IPS DF 19.7 (cell line): ENCODE measurements at regions not wholly inside any gene's neighbourhood (a gene's known extent, or its start where the extent isn't known, plus 50 kb on each side); places are given as distances from the start of the nearest gene placed in this dataset.

ENCODE experiments used
- DNase-seq: peaks from one replicate; pipeline ENCODE4 v3.0.0-alpha.2; 2013; ENCODE audit warnings: low read depth, low spot score

DNA sequence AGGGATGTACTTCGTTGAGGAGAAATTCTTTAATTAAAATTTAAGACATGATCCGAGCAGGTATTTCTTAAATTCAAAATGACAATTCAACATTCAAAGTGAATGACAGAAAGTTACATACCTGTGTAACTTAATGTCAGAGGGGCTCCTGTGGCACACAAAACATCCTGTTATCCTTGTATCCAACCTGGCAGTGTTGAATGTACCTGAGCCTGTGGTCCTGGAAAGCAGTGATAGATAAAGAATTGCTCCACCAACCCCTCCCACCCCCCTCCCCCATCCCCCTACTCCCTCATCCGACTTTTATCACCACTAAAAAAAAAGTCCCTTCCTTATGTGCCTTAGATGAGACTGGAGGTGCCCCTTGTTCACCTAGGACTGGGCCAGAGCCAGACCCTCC, 119.4 kb upstream of the ADCY1 start:
- no peak for DNase-seq

DNA sequence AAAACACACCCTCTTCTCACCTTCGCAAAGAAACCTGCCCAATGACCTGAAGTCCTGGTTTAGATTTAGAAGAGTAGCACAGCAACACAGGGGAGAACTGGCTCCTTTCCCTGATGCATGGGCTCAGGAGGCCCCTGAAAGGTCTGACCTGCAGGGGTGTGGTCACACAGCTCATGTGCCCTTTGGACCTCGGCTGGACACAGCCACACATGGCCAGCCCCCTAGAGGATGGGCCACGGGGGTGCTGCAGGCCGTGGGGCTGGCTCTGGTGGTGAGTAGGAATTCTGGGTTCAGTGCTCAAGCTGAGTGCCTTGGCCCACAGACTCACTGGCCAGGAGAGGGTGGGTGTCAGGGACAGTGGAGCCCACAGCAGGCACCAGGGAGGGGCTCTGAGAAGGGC, 118.5 kb upstream of the ADCY1 start:
- no peak for DNase-seq

DNA sequence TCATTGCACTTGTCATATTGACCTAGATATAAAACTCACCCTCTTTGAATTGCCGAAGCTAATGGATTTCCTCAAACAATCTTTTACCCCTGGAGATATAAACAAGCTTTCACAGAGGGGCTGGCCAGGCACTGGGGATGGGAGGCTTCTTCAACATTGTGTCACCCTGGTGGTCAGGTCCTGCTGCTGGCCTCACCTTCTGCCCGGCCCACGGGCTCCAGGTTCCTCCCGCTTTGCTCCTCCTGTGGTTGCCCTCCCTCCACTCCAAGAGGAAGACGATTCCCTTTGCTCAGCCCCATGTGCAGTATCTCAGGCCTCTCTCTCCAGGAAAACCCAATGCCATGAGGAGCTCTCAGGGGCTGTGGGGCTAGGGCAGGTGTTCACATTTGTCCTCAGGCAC, 118.1 kb upstream of the ADCY1 start:
- DNase-seq: no peak

DNA sequence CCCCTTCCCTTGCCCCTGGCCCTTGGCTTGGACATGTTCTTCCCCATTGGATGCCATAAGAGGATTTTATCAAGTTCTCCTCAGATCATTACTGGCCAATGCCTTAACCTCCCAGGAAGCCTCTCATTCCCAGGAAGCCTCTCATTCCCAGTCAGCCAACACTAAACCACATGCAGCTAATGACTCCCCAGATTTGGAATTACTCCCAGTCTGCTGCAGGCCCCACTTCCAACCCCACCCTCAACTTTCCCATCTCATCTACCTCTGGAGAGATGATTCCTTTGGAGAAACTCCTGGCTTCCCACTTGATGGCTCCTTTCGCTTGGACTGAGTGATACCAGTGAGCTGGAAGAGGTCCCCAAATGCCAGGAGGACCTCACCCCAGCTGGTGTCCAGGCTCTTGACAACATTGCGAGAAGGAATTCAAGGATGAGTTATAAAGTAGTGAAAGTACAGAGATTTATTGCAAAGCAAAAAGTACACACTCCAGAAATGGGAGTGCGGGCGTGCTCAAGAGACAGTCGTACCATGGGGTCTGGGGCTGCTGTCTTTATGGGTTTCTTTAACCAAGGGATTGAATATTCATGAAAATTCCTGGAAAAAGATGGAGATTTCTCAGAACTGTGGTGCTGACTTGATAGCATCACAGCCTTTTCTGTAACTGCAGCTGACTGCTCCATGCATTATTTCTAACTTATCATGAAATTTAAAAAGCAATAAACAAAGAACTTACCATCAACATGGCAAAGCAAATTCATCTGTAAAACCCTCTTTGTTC, 117.2 kb upstream of the ADCY1 start:
- no peak for DNase-seq

DNA sequence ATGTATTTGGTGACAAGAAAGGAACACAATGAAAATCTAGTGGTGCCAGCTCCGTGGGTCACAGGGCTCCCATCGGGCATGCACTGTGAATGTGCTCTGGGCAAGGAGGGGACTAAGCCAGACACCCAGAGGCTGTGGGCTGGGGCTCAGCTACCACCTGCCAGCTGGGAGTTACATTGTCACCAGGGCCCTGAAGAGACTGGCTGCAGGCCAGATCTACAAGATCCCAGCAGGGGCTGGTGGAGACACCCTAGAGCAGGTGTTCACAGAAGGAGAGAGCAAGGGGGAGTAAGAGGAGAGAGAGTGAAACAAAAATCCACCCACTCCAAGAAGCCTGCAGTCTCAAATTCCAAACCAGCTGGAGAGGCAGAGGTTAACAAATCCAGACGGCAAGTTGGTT, 116.6 kb upstream of the ADCY1 start:
- no peak for DNase-seq

DNA sequence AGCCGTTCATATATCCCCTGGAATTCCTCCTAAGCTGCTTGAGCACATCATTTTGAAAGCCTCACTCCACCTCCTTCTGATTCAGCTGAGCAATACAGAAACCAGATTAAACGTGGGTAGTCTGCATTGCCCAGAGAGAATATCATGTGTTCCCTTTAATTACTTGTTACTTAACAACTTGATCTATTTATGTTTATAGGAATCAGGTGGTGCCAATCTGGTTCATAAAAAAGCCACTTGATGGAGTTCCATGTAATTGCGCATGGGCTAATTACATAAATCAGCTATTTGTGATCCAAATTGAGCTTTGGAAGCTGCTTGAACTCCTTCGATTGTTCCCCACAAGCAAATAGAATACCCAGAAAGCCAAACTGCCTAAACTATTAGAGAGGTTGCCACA, 114.7 kb upstream of the ADCY1 start:
- DNase-seq: no peak

DNA sequence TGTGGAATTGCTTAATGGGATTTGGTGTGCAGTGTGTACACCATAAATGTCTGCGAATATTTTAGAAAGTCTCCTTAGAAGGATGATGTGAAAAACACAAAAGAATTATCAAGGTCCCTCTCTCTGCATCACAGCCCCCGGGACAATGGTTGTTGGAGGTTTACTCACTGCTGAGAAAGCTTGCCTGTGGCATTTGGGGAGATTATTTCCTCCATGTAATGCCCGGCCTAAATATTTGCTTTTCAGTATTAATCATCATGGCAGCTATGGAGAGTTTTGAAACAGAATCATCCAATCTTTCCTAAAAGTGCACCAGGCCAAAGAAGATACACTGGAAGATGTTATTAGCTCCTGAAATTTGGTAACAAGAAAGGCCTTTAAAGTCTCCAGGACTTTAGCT, 113.8 kb upstream of the ADCY1 start:
- DNase-seq: no peak

DNA sequence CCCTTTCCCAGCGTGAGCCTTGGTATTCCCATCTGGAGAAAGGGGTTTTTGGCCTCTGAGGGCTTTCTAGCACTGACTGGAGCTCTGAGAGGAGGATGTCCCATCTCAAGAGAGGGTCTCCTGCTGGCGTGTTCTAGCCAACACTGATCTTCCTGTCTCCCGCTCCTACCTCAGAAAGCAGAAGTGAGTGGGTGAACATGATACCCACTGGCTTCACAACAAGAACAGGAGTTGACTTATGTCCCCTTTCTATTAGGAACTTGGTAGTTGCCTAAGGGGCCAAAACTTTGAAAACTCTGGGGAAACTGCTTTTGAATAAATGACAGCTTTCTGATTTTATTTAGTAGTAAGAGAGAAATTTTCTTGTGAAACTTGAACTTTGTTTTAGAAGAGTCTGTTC, 113.1 kb upstream of the ADCY1 start:
- no peak for DNase-seq

DNA sequence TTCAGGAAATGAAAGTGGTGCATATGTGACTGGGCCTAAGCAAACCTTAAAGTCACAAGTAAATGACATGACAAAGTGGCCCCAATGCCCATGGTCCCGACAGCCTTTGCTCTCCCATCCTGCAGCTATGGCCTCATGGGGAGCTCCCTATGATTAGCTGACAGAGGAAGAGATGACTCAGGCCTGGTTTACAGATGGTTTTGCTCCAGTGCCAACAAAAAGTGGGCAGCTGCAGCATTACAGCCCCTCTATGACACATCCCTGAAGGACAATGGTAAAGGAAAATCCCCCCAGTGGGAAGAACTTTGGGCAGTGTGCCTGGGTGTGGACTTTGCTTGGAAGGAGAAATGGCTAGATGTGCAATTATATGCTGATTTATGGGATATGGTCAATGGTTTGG, 105.1 kb upstream of the ADCY1 start:
- DNase-seq: no peak

DNA sequence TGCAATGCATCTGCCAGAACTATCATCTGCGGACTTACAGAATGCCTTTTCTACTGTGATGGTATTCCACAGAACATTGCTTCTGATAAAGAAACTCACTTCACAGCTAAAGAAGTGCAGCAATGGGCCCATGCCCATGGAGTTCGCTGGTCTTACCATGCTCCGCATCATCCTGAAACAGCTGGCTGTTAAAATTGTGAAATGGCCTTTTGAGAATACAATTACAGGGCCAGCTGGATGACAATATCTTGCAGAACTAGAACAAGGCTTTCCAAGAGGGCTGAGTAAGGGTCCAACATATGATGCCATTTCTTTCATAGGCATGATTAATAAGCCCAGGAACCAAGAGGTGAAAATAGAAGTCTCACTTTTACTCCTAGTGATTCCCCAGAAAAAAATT, 104.1 kb upstream of the ADCY1 start:
- no peak for DNase-seq

DNA sequence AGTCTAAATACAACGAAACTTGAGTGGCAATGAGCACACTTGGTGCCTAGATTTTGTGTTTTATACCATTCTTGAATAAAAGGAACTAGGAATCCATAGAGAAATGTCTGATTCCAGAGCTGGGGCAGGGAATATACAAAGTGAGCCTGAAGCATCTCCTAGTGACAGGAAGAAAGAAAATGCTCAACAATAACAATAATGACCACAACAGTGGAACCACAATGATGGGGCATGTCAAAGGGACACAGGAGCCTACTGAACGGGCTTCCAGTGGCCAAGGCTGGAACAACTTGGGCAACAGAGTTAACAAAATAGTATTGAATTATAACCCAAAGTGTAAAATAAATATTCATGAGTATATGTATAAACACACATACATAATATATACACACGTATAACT, 94.4 kb upstream of the ADCY1 start:
- no peak for DNase-seq

DNA sequence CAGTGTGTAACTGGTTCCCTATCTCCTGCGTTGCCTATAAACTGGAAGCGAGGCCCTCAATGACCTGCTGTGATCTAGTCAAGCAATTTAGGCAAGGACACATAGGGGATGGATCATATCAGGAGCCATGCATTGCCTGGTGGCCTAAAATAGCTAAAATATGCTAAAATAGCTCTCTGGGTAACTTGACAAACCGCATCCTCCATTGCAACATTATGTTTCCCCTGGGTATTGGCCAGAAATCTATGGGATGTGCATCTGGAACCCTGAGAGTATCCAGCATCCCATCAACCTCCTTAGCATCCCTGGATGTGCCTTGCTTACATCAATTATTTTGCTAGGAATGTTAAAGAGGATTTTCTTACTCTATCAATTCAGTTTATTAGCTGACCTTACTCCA, 91.7 kb upstream of the ADCY1 start:
- no peak for DNase-seq

DNA sequence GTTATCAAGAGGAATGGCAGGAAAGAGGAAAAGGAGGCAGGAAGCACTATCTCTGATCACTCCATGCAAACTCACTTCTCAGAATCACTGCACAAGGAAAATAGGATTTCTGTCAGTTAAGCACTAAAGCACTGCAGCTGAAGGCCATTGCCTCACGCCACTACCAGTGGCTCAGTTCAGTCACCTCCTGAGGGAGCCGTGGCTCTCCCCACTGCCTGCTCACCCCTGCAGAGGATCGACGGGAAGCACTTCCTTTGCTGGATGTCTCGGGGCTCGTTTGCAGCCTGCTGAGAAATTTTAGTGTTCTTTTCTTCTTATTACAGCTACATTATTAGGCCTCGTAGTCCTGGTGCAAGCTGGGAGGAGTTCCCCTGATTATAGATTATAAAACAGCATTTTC, 90.1 kb upstream of the ADCY1 start:
- no peak for DNase-seq

DNA sequence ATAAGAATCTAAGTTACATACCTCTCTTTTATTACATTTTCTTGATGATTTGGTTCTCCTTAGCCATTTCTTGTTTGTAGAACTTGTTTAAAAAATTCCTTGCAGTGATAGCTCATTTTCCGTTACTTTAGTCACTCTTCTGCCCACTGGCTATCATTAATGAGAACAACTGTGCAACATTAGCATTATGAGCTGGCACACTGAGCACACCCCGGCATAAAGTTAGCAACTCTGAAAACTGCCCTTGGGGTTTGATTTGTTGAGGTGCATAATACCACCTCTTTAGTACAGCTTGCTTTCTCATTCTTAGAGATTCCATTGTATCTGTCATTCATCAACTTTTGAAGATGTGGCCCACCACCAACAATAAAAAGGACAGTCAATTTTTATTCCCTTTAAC, 87.6 kb upstream of the ADCY1 start:
- no peak for DNase-seq

DNA sequence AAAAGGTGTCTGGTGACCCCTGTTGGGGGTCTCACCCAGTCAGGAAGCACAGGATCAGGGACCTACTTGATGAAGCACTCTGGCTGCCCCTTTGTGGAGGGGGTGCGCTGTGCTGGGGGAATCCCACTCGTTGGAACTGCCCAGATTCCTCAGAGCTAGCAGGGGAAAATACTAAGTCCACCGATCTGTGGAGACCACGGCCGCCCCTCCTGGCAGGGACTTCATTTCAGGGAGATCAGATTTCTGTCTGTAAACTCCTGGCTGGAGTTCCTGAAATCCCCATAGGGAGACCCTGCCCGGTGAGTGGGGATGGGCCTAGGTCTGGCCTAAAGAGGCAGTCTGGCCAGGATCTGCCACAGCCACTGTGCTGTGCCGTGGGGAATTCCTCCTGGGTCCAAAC, 79.3 kb upstream of the ADCY1 start:
- no peak for DNase-seq

DNA sequence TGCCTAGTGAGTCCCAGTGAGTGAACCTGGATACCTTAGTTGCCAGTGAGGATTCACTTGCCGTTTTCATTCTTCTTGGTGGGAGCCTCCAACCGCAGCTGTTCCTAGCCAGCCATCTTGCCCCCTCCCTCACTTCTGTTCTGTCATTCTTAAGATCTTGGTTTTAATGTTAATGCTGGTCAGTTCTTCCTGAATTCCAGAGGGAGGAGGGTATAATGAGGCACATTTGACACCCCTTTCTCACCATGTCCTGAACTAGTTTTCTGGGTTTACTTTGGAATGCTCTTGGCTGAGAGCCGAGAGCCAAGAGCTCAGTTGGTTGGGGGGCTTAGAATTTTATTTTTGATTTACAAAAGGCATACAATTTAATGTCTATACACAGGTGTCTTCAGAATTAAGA, 78.5 kb upstream of the ADCY1 start:
- DNase-seq: no peak

DNA sequence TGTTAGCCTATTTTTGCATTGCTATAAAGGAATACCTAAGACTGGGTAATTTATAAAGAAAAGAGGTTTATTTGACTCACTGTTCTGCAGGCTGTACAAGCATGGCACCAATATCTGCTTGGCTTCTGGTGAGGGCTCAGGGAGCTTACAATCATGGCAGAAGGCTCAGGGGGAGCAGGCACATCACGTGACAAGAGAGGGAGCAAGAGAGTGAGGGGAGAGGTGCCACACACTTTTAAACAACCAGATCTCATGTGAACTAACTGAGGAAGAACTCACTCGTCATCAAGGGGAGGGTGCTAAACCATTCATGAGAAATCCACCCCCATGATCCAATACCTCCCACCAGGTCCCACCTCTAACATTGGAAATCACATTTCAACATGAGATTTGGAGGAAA, 73.9 kb upstream of the ADCY1 start:
- no peak for DNase-seq

DNA sequence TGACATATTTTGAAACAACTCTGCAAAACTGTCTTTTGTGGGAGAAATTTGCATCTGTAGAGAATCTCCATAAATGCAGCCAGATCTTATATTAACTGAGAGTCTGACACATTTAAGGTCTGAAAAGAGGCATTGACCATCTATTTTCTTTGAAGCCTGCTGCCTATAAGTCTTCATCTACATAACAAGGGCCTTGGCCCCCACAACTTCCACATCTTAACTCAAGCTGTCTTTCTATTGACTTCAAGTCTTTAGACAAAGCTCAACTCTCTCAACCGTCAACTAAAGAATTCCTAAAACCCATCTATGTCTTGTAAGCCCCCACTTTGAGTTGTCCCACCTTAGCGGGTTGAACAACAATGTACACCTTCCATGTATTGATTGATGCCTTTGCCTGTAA, 72.4 kb upstream of the ADCY1 start:
- no peak for DNase-seq

DNA sequence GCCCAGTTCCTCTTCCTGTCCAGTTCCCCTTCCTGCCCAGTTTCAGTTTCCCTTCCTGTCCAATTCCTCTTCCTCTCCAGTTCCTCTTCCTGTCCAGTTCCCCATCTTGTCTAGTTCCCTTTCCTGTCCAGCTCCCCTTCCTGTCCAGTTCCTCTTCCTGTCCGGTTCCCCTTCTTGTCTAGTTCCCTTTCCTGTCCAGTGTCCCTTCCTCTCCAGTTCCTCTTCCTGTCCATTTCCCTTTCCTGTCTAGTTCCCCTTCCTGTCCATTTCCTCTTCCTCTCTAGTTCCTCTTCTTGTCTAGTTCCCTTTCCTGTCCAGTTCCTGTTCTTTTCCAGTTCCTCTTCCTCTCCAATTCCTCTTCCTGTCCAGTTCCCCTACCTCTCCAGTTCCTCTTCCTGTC, 68.1 kb upstream of the ADCY1 start:
- no peak for DNase-seq

DNA sequence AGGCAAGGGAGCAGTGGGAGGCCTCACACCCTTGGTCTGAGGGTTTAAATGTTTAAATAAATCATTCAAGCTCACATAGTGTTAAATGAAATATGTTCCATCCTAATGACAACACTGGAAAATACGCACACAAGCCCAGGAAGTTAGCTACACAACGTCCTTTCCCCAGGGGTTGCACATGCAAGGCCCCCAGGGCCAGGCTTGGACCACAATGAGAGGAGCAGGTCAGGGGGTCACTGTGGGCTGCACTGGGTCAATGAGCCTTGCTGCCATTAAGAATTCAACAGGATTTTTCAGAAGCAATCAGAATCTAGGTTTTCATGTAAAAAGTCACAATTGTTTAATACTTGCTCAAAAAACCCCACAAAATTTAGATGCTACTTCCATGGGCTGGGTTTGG, 64.9 kb upstream of the ADCY1 start:
- DNase-seq: no peak

DNA sequence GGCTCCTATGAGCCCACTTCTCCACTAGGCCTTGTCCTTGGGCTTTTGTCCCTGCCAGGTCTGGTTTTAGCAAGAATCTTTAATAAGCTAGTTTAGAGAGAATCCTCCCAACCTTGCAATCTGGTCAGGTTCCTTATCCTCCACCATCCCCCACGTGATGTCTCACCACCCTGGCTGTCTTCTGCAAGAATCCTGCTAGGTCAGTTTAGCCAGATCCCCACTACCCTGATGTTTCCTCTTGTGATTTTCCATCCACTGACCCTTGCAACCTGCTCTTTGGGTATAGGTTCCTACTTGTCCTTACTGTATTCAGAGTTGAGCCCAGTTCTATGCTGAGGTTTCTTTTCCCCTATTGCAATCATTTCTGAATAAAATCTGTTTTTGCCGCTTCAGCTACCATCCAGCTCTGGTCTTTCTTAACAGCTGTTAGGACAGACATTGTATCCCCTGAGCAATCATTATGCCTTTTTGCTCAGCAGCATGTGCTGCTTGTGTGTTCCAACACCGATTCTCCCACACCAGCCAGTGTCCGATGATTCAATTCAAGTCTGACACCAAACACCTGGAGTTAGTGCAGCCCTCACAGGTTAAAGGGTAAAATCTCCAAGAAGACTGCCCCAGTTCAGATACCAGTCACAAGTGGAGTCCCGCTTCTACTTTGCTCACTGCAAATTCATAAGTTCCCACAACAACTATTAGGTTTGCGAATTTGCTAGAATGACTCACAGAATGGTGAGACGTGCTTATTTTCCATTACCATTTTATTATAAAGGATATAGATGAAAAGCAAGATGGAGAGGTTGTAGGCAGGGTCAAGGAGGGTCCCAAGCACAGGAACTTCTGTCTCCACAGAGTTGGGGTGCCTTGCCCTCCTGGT, 62.2 kb upstream of the ADCY1 start:
- DNase-seq: no peak

DNA sequence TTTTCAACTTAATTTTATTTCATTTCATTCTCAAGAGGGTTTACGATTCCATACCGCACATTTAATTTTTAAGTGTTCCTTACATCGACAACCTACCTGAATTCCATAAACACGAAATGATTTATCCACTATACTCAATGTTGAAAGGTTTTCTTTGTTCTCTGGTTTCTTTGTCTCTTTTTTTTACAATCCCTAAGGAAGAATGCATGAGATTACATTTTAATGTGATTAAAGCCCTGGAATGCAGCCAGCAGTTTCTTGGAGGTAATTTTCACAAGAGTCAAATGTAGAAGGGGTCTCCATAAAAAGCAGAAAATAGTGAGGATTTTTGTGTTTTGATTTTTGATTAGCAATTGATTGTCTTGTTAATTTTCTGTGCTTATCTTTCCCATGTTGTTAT, 59.2 kb upstream of the ADCY1 start:
- no peak for DNase-seq

DNA sequence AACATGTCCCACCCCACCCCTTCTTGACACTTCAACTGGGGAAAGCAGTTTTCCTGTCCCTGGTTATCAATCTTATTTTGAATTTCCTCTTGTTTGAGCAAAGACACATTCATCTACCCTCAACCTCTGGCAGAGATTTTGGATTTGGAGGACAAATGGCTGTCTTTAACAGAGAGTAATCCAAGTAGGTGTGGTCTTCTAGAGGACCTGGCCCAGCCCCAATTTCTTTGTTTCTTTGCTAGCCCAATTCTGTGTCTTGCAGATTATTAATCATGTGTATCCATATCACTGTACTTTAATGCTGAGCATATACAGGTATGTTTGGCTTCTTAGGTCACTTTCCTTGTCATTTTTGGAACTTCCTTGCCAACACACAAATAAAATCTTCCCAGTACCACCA, 58.8 kb upstream of the ADCY1 start:
- DNase-seq: no peak
